HL-60 (cell line): ENCODE measurements at regions not wholly inside any gene's neighbourhood (a gene's known extent, or its start where the extent isn't known, plus 50 kb on each side); places are given as distances from the start of the nearest gene placed in this dataset.
"Not testable (repeated sequence)": the region's sequence is repeated elsewhere in the genome, so short reads cannot be mapped to it uniquely, and the experiment has no call there.

Source experiments
- POLR2AphosphoS5 ChIP-seq: IDR thresholded peaks from 2 replicates; pipeline ENCODE4 v1.6.1; 2012; ENCODE audit warnings: low read depth
- REST ChIP-seq: IDR thresholded peaks from 2 replicates; pipeline ENCODE4 v1.6.1; 2012; ENCODE audit warnings: low read depth; ENCODE audit not compliant: insufficient replicate concordance
- TF ChIP-seq, protein P1 (sequence below): IDR thresholded peaks from one replicate; pipeline ENCODE4 v1.5.1; 2011; ENCODE audit warnings: low read length, control low read depth, inconsistent platforms; ENCODE audit not compliant: insufficient read depth

DNA sequence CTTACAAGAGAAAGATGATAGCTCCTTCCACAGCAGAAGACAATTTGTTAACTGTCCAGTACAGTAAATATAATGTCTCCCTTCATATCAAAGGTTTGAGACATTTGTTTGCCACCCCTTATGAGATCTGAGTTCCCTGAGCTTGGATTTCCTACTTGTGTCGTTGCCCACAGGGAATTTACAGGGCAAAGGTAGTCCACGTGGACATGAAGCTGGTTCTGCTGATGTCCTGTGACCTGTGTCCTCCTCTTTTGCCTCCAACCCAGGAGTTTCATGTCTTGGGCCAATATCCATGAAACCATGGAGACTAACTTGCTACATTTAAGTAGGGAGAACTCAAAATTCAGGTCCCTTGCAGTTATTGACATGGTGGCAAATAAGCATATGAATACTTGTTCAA, 172.2 kb upstream of the KCTD7 start:
- not testable (repeated sequence) for TF ChIP-seq REST, POLR2AphosphoS5
- TF ChIP-seq, protein P1, sequence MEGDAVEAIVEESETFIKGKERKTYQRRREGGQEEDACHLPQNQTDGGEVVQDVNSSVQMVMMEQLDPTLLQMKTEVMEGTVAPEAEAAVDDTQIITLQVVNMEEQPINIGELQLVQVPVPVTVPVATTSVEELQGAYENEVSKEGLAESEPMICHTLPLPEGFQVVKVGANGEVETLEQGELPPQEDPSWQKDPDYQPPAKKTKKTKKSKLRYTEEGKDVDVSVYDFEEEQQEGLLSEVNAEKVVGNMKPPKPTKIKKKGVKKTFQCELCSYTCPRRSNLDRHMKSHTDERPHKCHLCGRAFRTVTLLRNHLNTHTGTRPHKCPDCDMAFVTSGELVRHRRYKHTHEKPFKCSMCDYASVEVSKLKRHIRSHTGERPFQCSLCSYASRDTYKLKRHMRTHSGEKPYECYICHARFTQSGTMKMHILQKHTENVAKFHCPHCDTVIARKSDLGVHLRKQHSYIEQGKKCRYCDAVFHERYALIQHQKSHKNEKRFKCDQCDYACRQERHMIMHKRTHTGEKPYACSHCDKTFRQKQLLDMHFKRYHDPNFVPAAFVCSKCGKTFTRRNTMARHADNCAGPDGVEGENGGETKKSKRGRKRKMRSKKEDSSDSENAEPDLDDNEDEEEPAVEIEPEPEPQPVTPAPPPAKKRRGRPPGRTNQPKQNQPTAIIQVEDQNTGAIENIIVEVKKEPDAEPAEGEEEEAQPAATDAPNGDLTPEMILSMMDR, result not testable (repeated sequence)
